GM18505 (cell line): ENCODE measurements at regions not wholly inside any gene's neighbourhood (a gene's known extent, or its start where the extent isn't known, plus 50 kb on each side); places are given as distances from the start of the nearest gene placed in this dataset.

ENCODE experiments used
- ATAC-seq: cut with Tn5 transposase; IDR thresholded peaks from one replicate; pipeline ENCODE4 v1.9.1; 2021; ENCODE audit not compliant: unreplicated experiment
- POLR2A ChIP-seq: IDR thresholded peaks from 4 replicates; pipeline ENCODE4 v1.6.1; 2011; ENCODE audit warnings: borderline replicate concordance; ENCODE audit not compliant: insufficient read depth, insufficient read length; ENCODE audit errors: extremely low read depth

DNA sequence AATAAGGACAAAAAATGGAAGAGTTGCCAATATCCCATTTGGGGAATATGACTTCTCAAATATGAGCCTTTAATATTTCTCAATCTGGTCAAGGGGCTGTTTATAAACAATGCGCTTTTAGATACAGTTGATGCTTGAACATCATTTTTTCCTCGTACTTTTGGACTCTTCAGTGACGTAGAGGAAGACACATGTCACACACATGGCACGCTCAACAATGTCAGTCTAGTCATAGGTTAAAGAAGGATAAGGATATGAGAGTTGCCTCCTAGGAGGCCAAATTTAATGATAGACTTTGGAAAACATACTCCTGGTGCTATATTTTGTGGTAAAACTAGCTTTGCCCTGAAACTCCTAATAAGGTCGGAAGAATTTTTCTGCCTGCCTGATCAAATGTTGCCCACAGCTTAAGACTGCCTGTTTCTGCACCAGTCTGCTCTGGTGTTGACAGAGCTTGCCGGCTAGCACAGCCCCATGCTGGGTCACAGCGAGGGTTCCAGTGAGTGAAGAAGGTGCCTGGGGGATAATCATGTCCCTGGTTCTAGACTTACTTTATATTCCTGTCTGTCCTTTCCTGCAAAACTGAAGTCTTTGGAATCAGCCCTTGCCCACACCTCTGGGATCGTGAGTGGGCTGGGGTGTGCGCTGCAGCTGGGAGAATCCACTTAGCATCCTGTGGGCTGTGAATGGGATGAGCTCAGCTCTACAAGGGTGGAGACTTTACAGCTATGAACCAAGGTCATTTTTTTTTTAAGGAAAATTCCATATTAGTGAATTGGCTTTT, 230.8 kb upstream of the IRX4 start:
- no peak for ATAC-seq

GRCh38 chr5:2112173-2113025, 229.7 kb upstream of the IRX4 start:
- TF ChIP-seq POLR2A: no peak
- ATAC-seq: no peak

More for the DNA sequence above, 230.8 kb upstream of the IRX4 start:
- no peak for TF ChIP-seq POLR2A

GRCh38 chr5:2111569-2112105, 228.9 kb upstream of the IRX4 start:
- no peak for TF ChIP-seq POLR2A
- no peak for ATAC-seq

GRCh38 chr5:2110934-2111462, 228.3 kb upstream of the IRX4 start:
- TF ChIP-seq POLR2A: no peak
- no peak for ATAC-seq

DNA sequence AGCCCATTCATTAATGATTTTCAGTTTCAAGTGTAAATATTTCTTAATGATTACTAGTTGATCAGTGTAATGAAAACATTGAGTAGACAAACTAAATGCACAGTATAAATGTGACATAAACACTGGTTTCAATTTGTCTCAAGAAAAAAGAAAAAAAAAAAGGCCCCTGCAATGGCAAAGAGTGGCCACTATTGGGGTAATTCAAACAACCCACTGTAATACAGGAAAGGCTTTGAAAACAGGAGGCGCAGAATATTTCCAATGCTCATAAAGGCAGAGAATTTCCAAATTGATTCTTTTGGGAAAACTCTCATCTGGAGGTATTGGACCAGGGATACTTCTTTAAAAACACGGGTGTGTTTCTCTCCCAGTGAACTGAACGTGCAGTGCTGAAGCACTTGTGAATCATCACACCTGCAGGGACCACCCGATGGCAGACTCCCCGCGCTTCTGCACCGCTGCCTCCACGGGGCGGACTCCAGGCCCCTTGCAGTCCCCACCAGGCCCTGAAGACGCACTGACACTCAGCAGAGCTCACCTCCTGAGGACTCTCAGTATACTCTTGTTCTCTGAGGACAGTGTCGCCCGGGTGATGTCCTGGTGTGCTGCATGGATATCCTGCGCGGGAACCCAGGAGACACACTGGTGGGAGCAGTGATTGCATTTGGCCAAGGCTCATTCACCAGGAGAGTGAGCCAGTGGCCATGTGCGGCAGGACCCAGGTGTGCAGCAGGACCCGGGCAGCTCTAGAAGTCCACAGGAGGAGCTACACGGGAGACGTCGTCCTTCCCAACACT, 227.6 kb upstream of the IRX4 start:
- no peak for TF ChIP-seq POLR2A
- ATAC-seq: no peak

- TF ChIP-seq POLR2A: no peak
- ATAC-seq: no peak
These were observed 226.8 kb upstream of the IRX4 start for GRCh38 chr5:2109566-2109965.

DNA sequence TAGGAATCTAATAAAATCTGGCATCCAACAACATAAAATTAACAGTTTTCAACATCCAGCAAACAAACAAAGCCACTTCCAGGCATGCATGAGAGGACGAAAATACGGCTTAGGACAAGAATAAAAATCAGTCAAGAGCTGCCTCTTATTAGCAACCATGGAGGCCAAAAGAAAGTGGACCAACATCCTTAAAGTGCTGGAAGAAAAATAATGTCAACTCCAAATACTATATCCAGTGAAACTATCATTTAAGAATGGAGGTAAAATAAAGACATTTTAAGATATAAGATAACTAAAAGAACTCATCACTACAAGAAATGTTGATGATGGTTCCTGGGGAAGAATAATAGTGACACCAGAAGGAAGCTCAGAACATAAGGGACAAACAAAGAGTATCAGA, 224.0 kb upstream of the IRX4 start:
- ATAC-seq: no peak
- TF ChIP-seq POLR2A: no peak

DNA sequence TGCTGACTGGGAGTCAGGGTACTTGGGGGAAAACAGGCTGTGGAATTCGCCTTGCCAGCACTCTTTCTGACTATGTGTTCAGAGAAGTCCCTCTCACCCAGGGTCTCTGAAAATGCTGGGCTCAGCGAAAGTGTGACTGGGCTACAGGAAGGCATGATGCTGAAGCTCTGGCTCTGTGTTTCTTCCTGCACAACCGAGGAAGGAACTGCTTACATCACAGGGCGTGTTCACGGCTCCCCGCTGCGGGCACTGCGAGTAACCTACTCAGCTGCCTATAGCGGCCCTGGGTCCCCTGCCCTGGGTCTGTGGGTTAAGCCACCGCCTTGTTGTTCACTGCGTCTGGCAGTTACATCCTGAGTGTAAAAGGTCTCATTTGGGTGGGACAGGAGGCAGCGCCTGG, 222.4 kb upstream of the IRX4 start:
- no peak for TF ChIP-seq POLR2A
- ATAC-seq: no peak

DNA sequence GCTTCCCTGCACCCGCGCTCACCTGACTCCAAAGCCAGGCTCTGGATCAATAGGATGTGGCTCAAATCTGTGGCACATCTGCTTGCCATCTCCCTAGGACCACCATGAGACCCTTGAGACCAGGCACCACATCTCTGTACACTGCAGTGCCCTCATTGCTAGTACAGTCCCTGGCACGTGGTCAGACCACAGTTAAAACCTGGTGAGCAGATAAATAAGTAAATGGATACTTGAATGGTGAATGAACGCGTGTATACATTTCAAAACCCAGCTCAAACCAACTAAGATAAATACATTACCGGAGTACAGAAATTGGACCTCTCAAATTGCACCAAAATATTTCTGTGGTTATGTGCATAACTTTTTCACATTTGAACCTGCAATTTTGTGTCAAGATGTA, 221.2 kb upstream of the IRX4 start:
- no peak for TF ChIP-seq POLR2A
- ATAC-seq: no peak

DNA sequence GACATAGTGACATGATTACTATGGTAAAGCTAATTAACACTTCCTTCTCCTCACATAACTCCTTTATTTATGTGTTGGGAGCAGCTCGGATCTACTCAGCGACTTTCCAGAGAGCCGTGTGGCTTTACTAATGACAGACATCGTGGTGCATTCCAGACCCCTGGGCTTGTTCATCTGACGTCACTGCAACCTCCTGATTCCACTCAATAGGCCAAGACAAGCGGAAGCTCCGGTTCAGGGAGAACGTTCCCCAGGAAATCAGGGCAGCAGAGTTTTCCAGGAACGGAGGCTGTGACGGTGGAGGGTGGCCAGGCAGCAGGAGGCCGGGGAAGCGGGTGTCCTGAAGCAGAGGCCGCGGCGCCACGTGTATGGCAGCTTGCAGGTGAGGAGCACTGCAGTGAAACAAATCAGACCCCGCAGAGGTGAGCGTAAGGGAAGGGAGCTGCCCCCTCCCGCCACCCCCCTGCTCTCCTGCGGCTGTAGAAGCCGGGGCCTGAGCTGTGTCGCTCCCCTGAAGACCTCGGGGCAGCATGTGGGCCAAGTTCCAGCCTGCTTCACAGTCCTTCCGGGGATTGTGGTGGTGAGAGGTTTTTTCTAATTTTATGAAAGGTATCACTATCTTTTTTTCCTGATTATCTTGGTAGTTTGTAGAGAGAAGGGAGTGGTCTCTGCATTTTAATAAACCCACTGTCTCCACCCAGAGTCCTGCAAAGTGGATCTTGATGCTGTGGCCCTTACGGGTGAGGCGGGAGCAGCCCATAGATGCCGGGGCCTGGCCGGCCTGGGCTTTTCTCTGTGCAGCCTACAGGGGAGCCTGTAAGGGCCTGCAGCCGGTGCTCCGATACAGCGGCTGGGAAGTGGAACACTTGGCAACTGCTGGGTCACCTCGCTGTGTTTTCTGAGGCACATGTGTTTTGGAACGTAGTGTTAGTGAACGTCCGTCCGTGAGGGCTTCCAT, 220.4 kb upstream of the IRX4 start:
- ATAC-seq: no peak
- no peak for TF ChIP-seq POLR2A

GRCh38 chr5:2101685-2102084, 219.0 kb upstream of the IRX4 start:
- ATAC-seq: no peak
- TF ChIP-seq POLR2A: no peak
